HEK293 (cell line): ENCODE measurements at regions not wholly inside any gene's neighbourhood (a gene's known extent, or its start where the extent isn't known, plus 50 kb on each side); places are given as distances from the start of the nearest gene placed in this dataset.

Source experiments
- CTCF ChIA-PET: fragments of 350-600 bp; formaldehyde crosslinking; extraction: SDS; loops from one replicate; lab custom pipeline; 2021; ENCODE audit warnings: antibody characterized with exemption; lab: Yijun Ruan, JAX
- POLR2A ChIA-PET: fragments of 300-600 bp; formaldehyde crosslinking; extraction: SDS; loops from one replicate; lab custom pipeline; 2020; ENCODE audit warnings: antibody characterized with exemption, inconsistent platforms; lab: Yijun Ruan, JAX
- H3K27ac ChIP-seq: fragments of 200-500 bp; sonication (Bioruptor generic); 2 replicates; pipeline ENCODE4 v1.5.1; 2014; ENCODE audit warnings: low read depth, low read length, control low read depth, inconsistent platforms; ENCODE audit errors: extremely low read depth
- H3K36me3 ChIP-seq, 2 experiments: fragments of 200-500 bp in 1 of 2; sonication (Bioruptor generic) in 1 of 2; 1 replicate in 1 of 2; 2 replicates in 1 of 2; pipeline ENCODE4 v1.5.1; 2014 to 2017; ENCODE audit warnings: inconsistent platforms in 2 of 2, low read length in 2 of 2; ENCODE audit not compliant: control insufficient read depth in 2 of 2, insufficient read depth in 1 of 2
- H3K4me1 ChIP-seq: fragments of 200-500 bp; sonication (Bioruptor generic); 2 replicates; pipeline ENCODE4 v1.5.1; 2014; ENCODE audit warnings: mild to moderate bottlenecking, low read length, inconsistent platforms; ENCODE audit not compliant: control insufficient read depth, insufficient read depth
- H3K4me3 ChIP-seq: 2 replicates; pipeline ENCODE4 v1.5.1; 2011; ENCODE audit warnings: low read depth, mild to moderate bottlenecking, control low read depth, low read length, moderate library complexity
- H3K9me3 ChIP-seq: fragments of 200-500 bp; sonication (Bioruptor generic); 2 replicates; pipeline ENCODE4 v1.5.1; 2014; ENCODE audit warnings: low read depth, low read length, inconsistent platforms; ENCODE audit not compliant: control insufficient read depth, insufficient read depth
- EGR2 ChIP-seq: fragments of 450-650 bp; formaldehyde crosslinking; IDR thresholded peaks from 2 replicates; pipeline ENCODE4 v1.5.1; 2016; ENCODE audit warnings: low read depth, missing biosample characterization, missing genetic modification characterization
- OSR2 ChIP-seq: fragments of 450-650 bp; formaldehyde crosslinking; IDR thresholded peaks from 2 replicates; pipeline ENCODE4 v1.5.1; 2016; ENCODE audit warnings: missing biosample characterization, missing genetic modification characterization
- PRDM1 ChIP-seq: fragments of 450-650 bp; formaldehyde crosslinking; IDR thresholded peaks from 2 replicates; pipeline ENCODE4; 2016; ENCODE audit warnings: missing biosample characterization, missing genetic modification characterization
- ZBTB20 ChIP-seq: fragments of 450-650 bp; formaldehyde crosslinking; IDR thresholded peaks from 2 replicates; pipeline ENCODE4 v1.5.1; 2016; ENCODE audit warnings: missing biosample characterization, missing genetic modification characterization
- ZNF16 ChIP-seq: fragments of 450-650 bp; formaldehyde crosslinking; IDR thresholded peaks from 2 replicates; pipeline ENCODE4 v1.5.1; 2016; ENCODE audit warnings: low read depth, missing biosample characterization, missing genetic modification characterization
- ZNF211 ChIP-seq: fragments of 450-650 bp; formaldehyde crosslinking; IDR thresholded peaks from 2 replicates; pipeline ENCODE4 v1.5.1; 2016; ENCODE audit warnings: low read depth, missing biosample characterization, missing genetic modification characterization
- ZNF221 ChIP-seq: fragments of 450-650 bp; formaldehyde crosslinking; IDR thresholded peaks from 2 replicates; pipeline ENCODE4 v1.5.1; 2017; ENCODE audit warnings: missing biosample characterization, missing genetic modification characterization, borderline replicate concordance
- ZNF292 ChIP-seq: fragments of 450-650 bp; formaldehyde crosslinking; IDR thresholded peaks from 2 replicates; pipeline ENCODE4 v1.5.1; 2016; ENCODE audit warnings: low read depth, missing biosample characterization, missing genetic modification characterization, borderline replicate concordance
- ZNF48 ChIP-seq: fragments of 450-650 bp; formaldehyde crosslinking; IDR thresholded peaks from 2 replicates; pipeline ENCODE4 v1.5.1; 2016; ENCODE audit warnings: missing biosample characterization, missing genetic modification characterization
- ZNF571 ChIP-seq: fragments of 450-650 bp; formaldehyde crosslinking; IDR thresholded peaks from 2 replicates; pipeline ENCODE4 v1.5.0; 2017; ENCODE audit warnings: missing biosample characterization, missing genetic modification characterization
- TF ChIP-seq, protein P1 (sequence below): fragments of 450-650 bp; formaldehyde crosslinking; IDR thresholded peaks from 2 replicates; pipeline ENCODE4 v1.5.1; 2017; ENCODE audit warnings: missing biosample characterization, missing genetic modification characterization
- TF ChIP-seq, protein P2 (sequence below): fragments of 450-650 bp; formaldehyde crosslinking; IDR thresholded peaks from 2 replicates; pipeline ENCODE4 v1.5.1; 2016; ENCODE audit warnings: missing biosample characterization, missing genetic modification characterization
- TF ChIP-seq, protein P3 (sequence below): fragments of 450-650 bp; formaldehyde crosslinking; IDR thresholded peaks from 2 replicates; pipeline ENCODE4 v1.5.1; 2016; ENCODE audit warnings: missing biosample characterization, missing genetic modification characterization
- TF ChIP-seq, protein P4 (sequence below): fragments of 450-650 bp; formaldehyde crosslinking; conservative IDR thresholded peaks from 2 replicates; pipeline ENCODE4 v1.5.1; 2016; ENCODE audit warnings: low read depth, missing biosample characterization, missing genetic modification characterization

DNA sequence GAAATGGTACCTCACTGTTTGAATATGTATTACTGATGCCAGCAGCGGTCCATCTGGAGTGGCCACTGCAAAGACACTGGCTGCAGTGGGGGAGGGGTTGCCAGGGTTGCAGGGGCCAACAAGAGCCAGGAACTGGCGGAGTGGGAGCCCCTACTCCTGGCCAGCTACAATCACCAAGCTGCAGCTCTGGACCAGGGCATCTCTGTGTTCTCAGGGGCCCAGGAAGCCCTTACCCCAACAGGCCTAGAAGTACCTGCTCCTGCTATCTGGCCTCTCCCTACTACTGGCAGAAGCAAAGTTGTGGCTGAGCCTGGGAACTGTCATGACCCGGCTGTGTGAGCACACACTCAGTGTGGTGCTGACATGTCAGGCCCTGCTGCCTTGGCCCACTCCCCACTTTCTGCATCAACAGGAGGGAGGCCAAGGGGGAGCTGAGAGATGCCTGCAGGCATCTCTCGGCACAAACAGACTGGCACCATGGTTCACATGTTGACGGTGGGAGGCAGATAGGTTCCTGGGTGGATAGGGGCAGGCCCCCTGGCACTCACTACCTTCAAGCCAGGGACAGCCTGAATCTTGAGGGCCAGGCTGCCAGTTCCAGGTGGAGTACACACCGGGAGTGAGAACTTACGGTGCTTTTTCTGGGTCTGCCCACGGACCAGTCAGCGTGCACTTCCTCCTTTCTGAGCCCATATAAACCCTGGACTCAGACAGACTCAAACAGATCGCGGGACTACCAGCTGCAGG is 1188.0 kb downstream of the GRIK2 start:
- no peaks in the 10 kb centered on the region for H3K36me3 ChIP-seq
- POLR2A ChIA-PET: no interaction called here
- TF ChIP-seq, protein P1, sequence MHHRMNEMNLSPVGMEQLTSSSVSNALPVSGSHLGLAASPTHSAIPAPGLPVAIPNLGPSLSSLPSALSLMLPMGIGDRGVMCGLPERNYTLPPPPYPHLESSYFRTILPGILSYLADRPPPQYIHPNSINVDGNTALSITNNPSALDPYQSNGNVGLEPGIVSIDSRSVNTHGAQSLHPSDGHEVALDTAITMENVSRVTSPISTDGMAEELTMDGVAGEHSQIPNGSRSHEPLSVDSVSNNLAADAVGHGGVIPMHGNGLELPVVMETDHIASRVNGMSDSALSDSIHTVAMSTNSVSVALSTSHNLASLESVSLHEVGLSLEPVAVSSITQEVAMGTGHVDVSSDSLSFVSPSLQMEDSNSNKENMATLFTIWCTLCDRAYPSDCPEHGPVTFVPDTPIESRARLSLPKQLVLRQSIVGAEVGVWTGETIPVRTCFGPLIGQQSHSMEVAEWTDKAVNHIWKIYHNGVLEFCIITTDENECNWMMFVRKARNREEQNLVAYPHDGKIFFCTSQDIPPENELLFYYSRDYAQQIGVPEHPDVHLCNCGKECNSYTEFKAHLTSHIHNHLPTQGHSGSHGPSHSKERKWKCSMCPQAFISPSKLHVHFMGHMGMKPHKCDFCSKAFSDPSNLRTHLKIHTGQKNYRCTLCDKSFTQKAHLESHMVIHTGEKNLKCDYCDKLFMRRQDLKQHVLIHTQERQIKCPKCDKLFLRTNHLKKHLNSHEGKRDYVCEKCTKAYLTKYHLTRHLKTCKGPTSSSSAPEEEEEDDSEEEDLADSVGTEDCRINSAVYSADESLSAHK (tag by site-specific recombination): no peak
- no peak for TF ChIP-seq ZNF571 (tag by site-specific recombination)
- TF ChIP-seq ZNF211 (tag by site-specific recombination): no peak
- TF ChIP-seq ZNF221 (tag by site-specific recombination): no peak
- TF ChIP-seq PRDM1: no peak
- no peak for TF ChIP-seq ZNF48
- no peak for TF ChIP-seq ZNF292 (tag by site-specific recombination)
- TF ChIP-seq ZNF16 (tag by site-specific recombination): no peak
- TF ChIP-seq, protein P2, sequence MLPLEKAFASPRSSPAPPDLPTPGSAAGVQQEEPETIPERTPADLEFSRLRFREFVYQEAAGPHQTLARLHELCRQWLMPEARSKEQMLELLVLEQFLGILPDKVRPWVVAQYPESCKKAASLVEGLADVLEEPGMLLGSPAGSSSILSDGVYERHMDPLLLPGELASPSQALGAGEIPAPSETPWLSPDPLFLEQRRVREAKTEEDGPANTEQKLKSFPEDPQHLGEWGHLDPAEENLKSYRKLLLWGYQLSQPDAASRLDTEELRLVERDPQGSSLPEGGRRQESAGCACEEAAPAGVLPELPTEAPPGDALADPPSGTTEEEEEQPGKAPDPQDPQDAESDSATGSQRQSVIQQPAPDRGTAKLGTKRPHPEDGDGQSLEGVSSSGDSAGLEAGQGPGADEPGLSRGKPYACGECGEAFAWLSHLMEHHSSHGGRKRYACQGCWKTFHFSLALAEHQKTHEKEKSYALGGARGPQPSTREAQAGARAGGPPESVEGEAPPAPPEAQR (tag by site-specific recombination): no peak
- TF ChIP-seq, all 188 proteins: peak for 0
- Histone ChIP-seq H3K4me1 (no peaks in the 10 kb centered on the region), H3K4me3 (no peak overlapping the region), H3K27ac (no peak overlapping the region), H3K9me3 (no peaks in the 10 kb centered on the region; the same call in 1 of the 2 replicates)
- CTCF ChIA-PET: no interaction called here

DNA sequence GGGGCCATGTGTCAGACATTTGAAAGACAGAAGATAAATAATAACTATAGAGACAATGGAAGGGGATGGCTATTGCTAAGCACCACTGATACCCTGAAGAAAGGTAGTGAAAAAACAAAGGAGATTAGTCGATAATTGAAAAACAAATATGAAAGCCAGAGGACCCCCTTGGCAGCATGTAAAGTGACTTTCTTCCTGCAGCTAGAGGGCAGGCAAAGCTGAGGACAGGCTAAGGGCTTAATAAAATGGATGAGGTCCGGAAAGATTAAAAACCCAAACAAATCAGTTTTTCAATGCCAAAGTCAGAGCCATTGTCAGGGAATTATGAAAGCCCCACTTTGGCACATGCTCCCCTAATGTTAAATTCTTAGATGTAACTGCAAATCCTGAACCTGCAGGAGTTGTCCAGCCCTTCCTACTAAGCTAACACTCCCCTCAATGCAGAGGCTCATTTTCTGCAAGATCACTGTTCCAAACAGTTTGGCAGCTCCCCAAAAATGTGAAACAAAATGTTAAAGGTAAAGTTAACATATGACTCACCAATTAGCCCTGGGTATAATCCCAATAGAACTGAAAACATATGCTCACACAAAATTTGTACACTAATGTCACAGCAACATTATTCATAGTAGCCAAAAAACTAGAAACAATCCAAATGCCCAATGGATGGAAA is 1177.9 kb downstream of the GRIK2 start:
- no peaks in the 10 kb centered on the region for H3K36me3 ChIP-seq
- CTCF ChIA-PET: no interaction called here
- no peaks in the 10 kb centered on the region for H3K9me3 ChIP-seq
- no peak overlapping the region for H3K4me3 ChIP-seq
- no peak overlapping the region for H3K27ac ChIP-seq
- TF ChIP-seq, protein P3, sequence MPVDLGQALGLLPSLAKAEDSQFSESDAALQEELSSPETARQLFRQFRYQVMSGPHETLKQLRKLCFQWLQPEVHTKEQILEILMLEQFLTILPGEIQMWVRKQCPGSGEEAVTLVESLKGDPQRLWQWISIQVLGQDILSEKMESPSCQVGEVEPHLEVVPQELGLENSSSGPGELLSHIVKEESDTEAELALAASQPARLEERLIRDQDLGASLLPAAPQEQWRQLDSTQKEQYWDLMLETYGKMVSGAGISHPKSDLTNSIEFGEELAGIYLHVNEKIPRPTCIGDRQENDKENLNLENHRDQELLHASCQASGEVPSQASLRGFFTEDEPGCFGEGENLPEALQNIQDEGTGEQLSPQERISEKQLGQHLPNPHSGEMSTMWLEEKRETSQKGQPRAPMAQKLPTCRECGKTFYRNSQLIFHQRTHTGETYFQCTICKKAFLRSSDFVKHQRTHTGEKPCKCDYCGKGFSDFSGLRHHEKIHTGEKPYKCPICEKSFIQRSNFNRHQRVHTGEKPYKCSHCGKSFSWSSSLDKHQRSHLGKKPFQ (tag by site-specific recombination): no peak
- TF ChIP-seq, all 188 proteins: peak for 0
- no peaks in the 10 kb centered on the region for H3K4me1 ChIP-seq
- POLR2A ChIA-PET: no interaction called here

DNA sequence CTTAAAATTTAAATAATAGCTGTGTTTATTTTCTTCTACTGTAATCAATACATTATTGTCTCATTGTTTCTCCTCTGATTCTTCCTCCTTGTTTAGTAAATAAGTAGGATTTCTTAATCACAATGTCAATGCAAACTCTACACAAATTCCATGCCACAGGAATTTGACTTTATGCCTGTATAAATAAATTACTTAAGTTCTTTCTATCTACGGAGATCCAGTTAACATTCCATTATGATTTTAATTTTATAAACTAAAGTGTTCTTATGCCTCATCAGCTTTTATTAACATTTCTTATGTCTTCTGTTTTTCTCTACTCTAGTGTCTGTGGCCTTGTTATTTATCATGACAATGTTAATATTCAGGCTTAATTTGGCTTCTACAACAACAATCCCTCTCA is 1169.2 kb downstream of the GRIK2 start:
- CTCF ChIA-PET: interaction anchor here (0.7 kb wide), 1 partner anchor 637 kb away, joined by 3 read pairs; no protein-coding TSS in a partner anchor
- TF ChIP-seq ZNF48 (no peak), ZBTB20 (tag by site-specific recombination) (no peak), OSR2 (tag by site-specific recombination) (no peak), EGR2 (tag by site-specific recombination) (no peak)
- TF ChIP-seq, protein P4, sequence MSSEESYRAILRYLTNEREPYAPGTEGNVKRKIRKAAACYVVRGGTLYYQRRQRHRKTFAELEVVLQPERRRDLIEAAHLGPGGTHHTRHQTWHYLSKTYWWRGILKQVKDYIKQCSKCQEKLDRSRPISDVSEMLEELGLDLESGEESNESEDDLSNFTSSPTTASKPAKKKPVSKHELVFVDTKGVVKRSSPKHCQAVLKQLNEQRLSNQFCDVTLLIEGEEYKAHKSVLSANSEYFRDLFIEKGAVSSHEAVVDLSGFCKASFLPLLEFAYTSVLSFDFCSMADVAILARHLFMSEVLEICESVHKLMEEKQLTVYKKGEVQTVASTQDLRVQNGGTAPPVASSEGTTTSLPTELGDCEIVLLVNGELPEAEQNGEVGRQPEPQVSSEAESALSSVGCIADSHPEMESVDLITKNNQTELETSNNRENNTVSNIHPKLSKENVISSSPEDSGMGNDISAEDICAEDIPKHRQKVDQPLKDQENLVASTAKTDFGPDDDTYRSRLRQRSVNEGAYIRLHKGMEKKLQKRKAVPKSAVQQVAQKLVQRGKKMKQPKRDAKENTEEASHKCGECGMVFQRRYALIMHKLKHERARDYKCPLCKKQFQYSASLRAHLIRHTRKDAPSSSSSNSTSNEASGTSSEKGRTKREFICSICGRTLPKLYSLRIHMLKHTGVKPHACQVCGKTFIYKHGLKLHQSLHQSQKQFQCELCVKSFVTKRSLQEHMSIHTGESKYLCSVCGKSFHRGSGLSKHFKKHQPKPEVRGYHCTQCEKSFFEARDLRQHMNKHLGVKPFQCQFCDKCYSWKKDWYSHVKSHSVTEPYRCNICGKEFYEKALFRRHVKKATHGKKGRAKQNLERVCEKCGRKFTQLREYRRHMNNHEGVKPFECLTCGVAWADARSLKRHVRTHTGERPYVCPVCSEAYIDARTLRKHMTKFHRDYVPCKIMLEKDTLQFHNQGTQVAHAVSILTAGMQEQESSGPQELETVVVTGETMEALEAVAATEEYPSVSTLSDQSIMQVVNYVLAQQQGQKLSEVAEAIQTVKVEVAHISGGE (tag by site-specific recombination): no peak
- Histone ChIP-seq H3K27ac (no peak overlapping the region), H3K36me3 (no peaks in the 10 kb centered on the region), H3K9me3 (no peaks in the 10 kb centered on the region), H3K4me1 (no peaks in the 10 kb centered on the region), H3K4me3 (no peak overlapping the region)
- POLR2A ChIA-PET: no interaction called here
